ENCODE measurements at regions not wholly inside any gene's neighbourhood (a gene's known extent, or its start where the extent isn't known, plus 50 kb on each side); places are given as distances from the start of the nearest gene placed in this dataset.

DNA sequence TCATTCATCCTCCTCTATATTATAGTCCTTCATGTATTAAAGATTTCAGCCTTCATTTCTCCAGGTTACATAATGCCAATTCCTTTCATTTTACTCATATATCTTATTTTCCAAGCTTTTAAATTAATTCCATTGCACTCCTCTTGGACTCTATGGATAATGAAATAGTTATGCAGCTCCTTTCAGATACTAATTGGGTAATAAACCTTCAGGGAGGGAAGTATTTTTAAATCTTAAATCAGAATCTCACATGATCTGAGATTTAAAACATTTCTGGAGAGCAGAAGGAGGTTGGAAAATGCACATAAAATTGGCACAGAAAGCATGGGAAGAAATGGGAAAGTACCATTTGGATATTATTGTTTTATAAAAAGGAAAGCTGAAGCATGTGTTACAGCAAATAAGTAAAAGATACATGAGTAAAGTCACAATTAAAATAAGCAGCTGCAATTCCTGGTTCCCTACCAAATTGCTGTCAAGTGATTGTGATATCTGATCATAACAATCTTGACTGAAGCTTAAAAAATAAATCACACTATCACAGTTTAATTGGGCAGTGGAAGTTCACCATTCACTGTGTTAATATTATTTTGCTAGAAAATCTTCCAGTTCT, 257.9 kb upstream of the NREP start:
- POLR2A ChIA-PET = no interaction called here
- Histone ChIP-seq H3K9me3 (ENCODE audit: control insufficient read depth, insufficient read depth, low read depth, low read length) (no peaks in the 10 kb centered on the region), H3K4me1 (ENCODE audit: control insufficient read depth, insufficient read depth, low read length) (no peaks in the 10 kb centered on the region), H3K27ac (ENCODE audit: low read length) (no peak overlapping the region), H3K4me3 (ENCODE audit: low read depth in 2 of 2, low read length in 2 of 2) (no peak overlapping the region), H3K27me3 (ENCODE audit: control insufficient read depth, insufficient read depth, low read length) (no peaks in the 10 kb centered on the region), H3K36me3 (ENCODE audit: control insufficient read depth, insufficient read depth, low read length) (no peaks in the 10 kb centered on the region)
- DNase-seq (ENCODE audit: low read depth, low spot score) (no peak), ATAC-seq (no peak)
- intact Hi-C loops (cut with micrococcal nuclease; ENCODE audit: unreplicated experiment) = no loop called here
- TF ChIP-seq, protein P1, sequence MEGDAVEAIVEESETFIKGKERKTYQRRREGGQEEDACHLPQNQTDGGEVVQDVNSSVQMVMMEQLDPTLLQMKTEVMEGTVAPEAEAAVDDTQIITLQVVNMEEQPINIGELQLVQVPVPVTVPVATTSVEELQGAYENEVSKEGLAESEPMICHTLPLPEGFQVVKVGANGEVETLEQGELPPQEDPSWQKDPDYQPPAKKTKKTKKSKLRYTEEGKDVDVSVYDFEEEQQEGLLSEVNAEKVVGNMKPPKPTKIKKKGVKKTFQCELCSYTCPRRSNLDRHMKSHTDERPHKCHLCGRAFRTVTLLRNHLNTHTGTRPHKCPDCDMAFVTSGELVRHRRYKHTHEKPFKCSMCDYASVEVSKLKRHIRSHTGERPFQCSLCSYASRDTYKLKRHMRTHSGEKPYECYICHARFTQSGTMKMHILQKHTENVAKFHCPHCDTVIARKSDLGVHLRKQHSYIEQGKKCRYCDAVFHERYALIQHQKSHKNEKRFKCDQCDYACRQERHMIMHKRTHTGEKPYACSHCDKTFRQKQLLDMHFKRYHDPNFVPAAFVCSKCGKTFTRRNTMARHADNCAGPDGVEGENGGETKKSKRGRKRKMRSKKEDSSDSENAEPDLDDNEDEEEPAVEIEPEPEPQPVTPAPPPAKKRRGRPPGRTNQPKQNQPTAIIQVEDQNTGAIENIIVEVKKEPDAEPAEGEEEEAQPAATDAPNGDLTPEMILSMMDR (IDR thresholded peaks at IDR 0.05) = no peak
- no peak for TF ChIP-seq POLR2AphosphoS5 (IDR thresholded peaks at IDR 0.05; ENCODE audit: low read depth, low read length)
- no peak for TF ChIP-seq TCF7L2 (IDR thresholded peaks at IDR 0.05; ENCODE audit: low read depth, low read length)
- TF ChIP-seq, protein P2, sequence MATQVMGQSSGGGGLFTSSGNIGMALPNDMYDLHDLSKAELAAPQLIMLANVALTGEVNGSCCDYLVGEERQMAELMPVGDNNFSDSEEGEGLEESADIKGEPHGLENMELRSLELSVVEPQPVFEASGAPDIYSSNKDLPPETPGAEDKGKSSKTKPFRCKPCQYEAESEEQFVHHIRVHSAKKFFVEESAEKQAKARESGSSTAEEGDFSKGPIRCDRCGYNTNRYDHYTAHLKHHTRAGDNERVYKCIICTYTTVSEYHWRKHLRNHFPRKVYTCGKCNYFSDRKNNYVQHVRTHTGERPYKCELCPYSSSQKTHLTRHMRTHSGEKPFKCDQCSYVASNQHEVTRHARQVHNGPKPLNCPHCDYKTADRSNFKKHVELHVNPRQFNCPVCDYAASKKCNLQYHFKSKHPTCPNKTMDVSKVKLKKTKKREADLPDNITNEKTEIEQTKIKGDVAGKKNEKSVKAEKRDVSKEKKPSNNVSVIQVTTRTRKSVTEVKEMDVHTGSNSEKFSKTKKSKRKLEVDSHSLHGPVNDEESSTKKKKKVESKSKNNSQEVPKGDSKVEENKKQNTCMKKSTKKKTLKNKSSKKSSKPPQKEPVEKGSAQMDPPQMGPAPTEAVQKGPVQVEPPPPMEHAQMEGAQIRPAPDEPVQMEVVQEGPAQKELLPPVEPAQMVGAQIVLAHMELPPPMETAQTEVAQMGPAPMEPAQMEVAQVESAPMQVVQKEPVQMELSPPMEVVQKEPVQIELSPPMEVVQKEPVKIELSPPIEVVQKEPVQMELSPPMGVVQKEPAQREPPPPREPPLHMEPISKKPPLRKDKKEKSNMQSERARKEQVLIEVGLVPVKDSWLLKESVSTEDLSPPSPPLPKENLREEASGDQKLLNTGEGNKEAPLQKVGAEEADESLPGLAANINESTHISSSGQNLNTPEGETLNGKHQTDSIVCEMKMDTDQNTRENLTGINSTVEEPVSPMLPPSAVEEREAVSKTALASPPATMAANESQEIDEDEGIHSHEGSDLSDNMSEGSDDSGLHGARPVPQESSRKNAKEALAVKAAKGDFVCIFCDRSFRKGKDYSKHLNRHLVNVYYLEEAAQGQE (IDR thresholded peaks at IDR 0.05; ENCODE audit: insufficient read depth in 1 of 2, low read depth in 2 of 2, low read length in 1 of 2) = no peak
- CTCF ChIA-PET = no interaction called here
- in situ Hi-C loops (cut with HindIII; ENCODE audit: low pct_unique_long_range_greater_than_20kb, low sequenced_read_pairs) = no loop called here
- no TSS peak for BruUV-seq (replicated peaks)

DNA sequence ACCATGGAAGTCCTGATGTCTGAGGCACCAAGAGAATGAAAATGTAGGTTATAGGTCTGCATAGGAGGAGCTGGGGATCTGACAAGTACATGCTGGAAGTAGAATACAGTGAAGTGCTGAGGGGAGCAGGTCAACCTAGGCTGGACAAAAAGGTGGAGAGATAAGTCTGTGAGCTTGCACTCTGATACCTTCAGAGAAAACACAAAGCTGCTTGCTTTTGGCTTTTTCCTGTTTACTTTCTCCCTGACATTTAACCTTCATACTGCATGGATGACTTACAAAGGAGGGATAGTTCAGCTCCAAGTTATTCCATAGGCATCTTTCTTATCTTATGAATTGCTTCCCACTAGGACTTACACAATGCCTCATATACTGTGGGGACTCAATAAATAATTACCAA, 256.7 kb upstream of the NREP start:
- Histone ChIP-seq H3K4me1 (ENCODE audit: control insufficient read depth, insufficient read depth, low read length) (no peaks in the 10 kb centered on the region), H3K27ac (ENCODE audit: low read length) (no peak overlapping the region), H3K9me3 (ENCODE audit: control insufficient read depth, insufficient read depth, low read depth, low read length) (no peaks in the 10 kb centered on the region), H3K36me3 (ENCODE audit: control insufficient read depth, insufficient read depth, low read length) (no peaks in the 10 kb centered on the region), H3K27me3 (ENCODE audit: control insufficient read depth, insufficient read depth, low read length) (no peaks in the 10 kb centered on the region), H3K4me3 (ENCODE audit: low read depth in 2 of 2, low read length in 2 of 2) (no peak overlapping the region)
- ATAC-seq (no peak), DNase-seq (ENCODE audit: low read depth, low spot score) (no peak)
- TF ChIP-seq TCF7L2 (IDR thresholded peaks at IDR 0.05; ENCODE audit: low read depth, low read length) (no peak), POLR2AphosphoS5 (IDR thresholded peaks at IDR 0.05; ENCODE audit: low read depth, low read length) (no peak), SIN3A (IDR thresholded peaks at IDR 0.05; ENCODE audit: borderline replicate concordance, insufficient read depth, low read depth, low read length) (no peak)
- TF ChIP-seq, protein P2 (IDR thresholded peaks at IDR 0.05; ENCODE audit: insufficient read depth in 1 of 2, low read depth in 2 of 2, low read length in 1 of 2) = no peak
- TF ChIP-seq, protein P1 (IDR thresholded peaks at IDR 0.05) = no peak
- ChIA-PET POLR2A (no interaction called here), CTCF (no interaction called here)
- BruUV-seq (replicated peaks) = no TSS peak
- intact Hi-C loops (cut with micrococcal nuclease; ENCODE audit: unreplicated experiment) = no loop called here
- in situ Hi-C loops (cut with HindIII; ENCODE audit: low pct_unique_long_range_greater_than_20kb, low sequenced_read_pairs) = no loop called here

Measured in Panc1 (cell line).